ENCODE measurements at regions not wholly inside any gene's neighbourhood (a gene's known extent, or its start where the extent isn't known, plus 50 kb on each side); places are given as distances from the start of the nearest gene placed in this dataset.

GRCh38 chr15:91562698-91563097, 290.8 kb upstream of the SLCO3A1 start:
- DNase-seq, result no peak

- no peak for DNase-seq
Measured at GRCh38 chr15:91564631-91565030, 288.9 kb upstream of the SLCO3A1 start.

- no peak for DNase-seq
Measured at GRCh38 chr15:91566141-91566540, 287.4 kb upstream of the SLCO3A1 start.

- no peak for DNase-seq
Measured at GRCh38 chr15:91568036-91568435, 285.5 kb upstream of the SLCO3A1 start.

- DNase-seq, result peak; percentile 91
Measured at GRCh38 chr15:91572110-91572509, 281.4 kb upstream of the SLCO3A1 start.

GRCh38 chr15:91576096-91576495, 277.4 kb upstream of the SLCO3A1 start:
- no peak for DNase-seq

GRCh38 chr15:91578511-91578910, 275.0 kb upstream of the SLCO3A1 start:
- no peak for DNase-seq

GRCh38 chr15:91584895-91585294, 268.6 kb upstream of the SLCO3A1 start:
- DNase-seq, result no peak

GRCh38 chr15:91586560-91586959, 266.9 kb upstream of the SLCO3A1 start:
- no peak for DNase-seq

- no peak for DNase-seq
Measured at GRCh38 chr15:91589360-91589759, 264.1 kb upstream of the SLCO3A1 start.

GRCh38 chr15:91592567-91592966, 260.9 kb upstream of the SLCO3A1 start:
- DNase-seq, result no peak

- no peak for DNase-seq
Measured at GRCh38 chr15:91593067-91593466, 260.4 kb upstream of the SLCO3A1 start.

- DNase-seq, result no peak
Measured at GRCh38 chr15:91593653-91594052, 259.9 kb upstream of the SLCO3A1 start.

GRCh38 chr15:91599261-91599660, 254.2 kb upstream of the SLCO3A1 start:
- no peak for DNase-seq

- no peak for DNase-seq
Measured at GRCh38 chr15:91603384-91604080, 250.0 kb upstream of the SLCO3A1 start.

GRCh38 chr15:91604122-91604521, 249.4 kb upstream of the SLCO3A1 start:
- DNase-seq, result no peak

GRCh38 chr15:91605576-91605975, 247.9 kb upstream of the SLCO3A1 start:
- no peak for DNase-seq

- DNase-seq, result no peak
Measured at GRCh38 chr15:91609231-91609630, 244.3 kb upstream of the SLCO3A1 start.

- DNase-seq, result no peak
Measured at GRCh38 chr15:91609966-91610365, 243.5 kb upstream of the SLCO3A1 start.

- no peak for DNase-seq
Measured at GRCh38 chr15:91611561-91612323, 241.8 kb upstream of the SLCO3A1 start.

GRCh38 chr15:91620229-91620628, 233.3 kb upstream of the SLCO3A1 start:
- no peak for DNase-seq

- DNase-seq, result no peak
Measured at GRCh38 chr15:91622235-91622634, 231.3 kb upstream of the SLCO3A1 start.

- no peak for DNase-seq
Measured at GRCh38 chr15:91622711-91623342, 230.7 kb upstream of the SLCO3A1 start.

GRCh38 chr15:91624353-91624968, 229.0 kb upstream of the SLCO3A1 start:
- DNase-seq, result no peak
